GM19452 (cell line): ENCODE measurements at regions not wholly inside any gene's neighbourhood (a gene's known extent, or its start where the extent isn't known, plus 50 kb on each side); places are given as distances from the start of the nearest gene placed in this dataset.

Experiments used
- ATAC-seq: cut with Tn5 transposase; IDR thresholded peaks from one replicate; pipeline ENCODE4 v1.9.1; 2021; ENCODE audit not compliant: unreplicated experiment

- no peak for ATAC-seq
Observed at GRCh38 chr2:60172801-60173200, 380.7 kb downstream of the BCL11A start.

- ATAC-seq, result no peak
Observed at GRCh38 chr2:60170272-60170671, 383.2 kb downstream of the BCL11A start.

- no peak for ATAC-seq
Observed at GRCh38 chr2:60168247-60168646, 385.2 kb downstream of the BCL11A start.

GRCh38 chr2:60167089-60167488 lies 386.4 kb downstream of the BCL11A start:
- ATAC-seq, result no peak

- no peak for ATAC-seq
Observed at GRCh38 chr2:60163691-60164090, 389.8 kb downstream of the BCL11A start.

GRCh38 chr2:60159519-60159918 lies 393.9 kb downstream of the BCL11A start:
- no peak for ATAC-seq

GRCh38 chr2:60158262-60158661 lies 395.2 kb downstream of the BCL11A start:
- ATAC-seq, result no peak

- ATAC-seq, result no peak
Observed at GRCh38 chr2:60157283-60157682, 396.2 kb downstream of the BCL11A start.

GRCh38 chr2:60154142-60154541 lies 399.3 kb downstream of the BCL11A start:
- no peak for ATAC-seq

- ATAC-seq, result no peak
Observed at GRCh38 chr2:60152226-60152833, 401.1 kb downstream of the BCL11A start.

GRCh38 chr2:60149176-60149575 lies 404.3 kb downstream of the BCL11A start:
- no peak for ATAC-seq

- no peak for ATAC-seq
Observed at GRCh38 chr2:60148716-60149115, 404.7 kb downstream of the BCL11A start.

- no peak for ATAC-seq
Observed at GRCh38 chr2:60140185-60140584, 413.3 kb downstream of the BCL11A start.

- no peak for ATAC-seq
Observed at GRCh38 chr2:60136913-60137312, 416.5 kb downstream of the BCL11A start.

GRCh38 chr2:60127191-60127590 lies 426.3 kb downstream of the BCL11A start:
- ATAC-seq, result no peak

GRCh38 chr2:60125611-60126426 lies 427.6 kb downstream of the BCL11A start:
- ATAC-seq, result no peak

- ATAC-seq, result no peak
Observed at GRCh38 chr2:60119778-60120177, 433.7 kb downstream of the BCL11A start.

GRCh38 chr2:60118917-60119316 lies 434.5 kb downstream of the BCL11A start:
- ATAC-seq, result no peak

- no peak for ATAC-seq
Observed at GRCh38 chr2:60118061-60118460, 435.4 kb downstream of the BCL11A start.

GRCh38 chr2:60116161-60116875 lies 437.1 kb downstream of the BCL11A start:
- ATAC-seq, result no peak

- ATAC-seq, result no peak
Observed at GRCh38 chr2:60109744-60110143, 443.7 kb downstream of the BCL11A start.
